ENCODE measurements at regions not wholly inside any gene's neighbourhood (a gene's known extent, or its start where the extent isn't known, plus 50 kb on each side); places are given as distances from the start of the nearest gene placed in this dataset.

- Histone ChIP-seq H3K36me3 (ENCODE audit: control insufficient read depth, insufficient read depth, low read length) (no peaks in the 10 kb centered on the region), H3K27me3 (ENCODE audit: control insufficient read depth, insufficient read depth, low read length) (no peaks in the 10 kb centered on the region), H3K4me3 (ENCODE audit: low read depth, low read length) (no peak overlapping the region)
- TF ChIP-seq, protein P1, sequence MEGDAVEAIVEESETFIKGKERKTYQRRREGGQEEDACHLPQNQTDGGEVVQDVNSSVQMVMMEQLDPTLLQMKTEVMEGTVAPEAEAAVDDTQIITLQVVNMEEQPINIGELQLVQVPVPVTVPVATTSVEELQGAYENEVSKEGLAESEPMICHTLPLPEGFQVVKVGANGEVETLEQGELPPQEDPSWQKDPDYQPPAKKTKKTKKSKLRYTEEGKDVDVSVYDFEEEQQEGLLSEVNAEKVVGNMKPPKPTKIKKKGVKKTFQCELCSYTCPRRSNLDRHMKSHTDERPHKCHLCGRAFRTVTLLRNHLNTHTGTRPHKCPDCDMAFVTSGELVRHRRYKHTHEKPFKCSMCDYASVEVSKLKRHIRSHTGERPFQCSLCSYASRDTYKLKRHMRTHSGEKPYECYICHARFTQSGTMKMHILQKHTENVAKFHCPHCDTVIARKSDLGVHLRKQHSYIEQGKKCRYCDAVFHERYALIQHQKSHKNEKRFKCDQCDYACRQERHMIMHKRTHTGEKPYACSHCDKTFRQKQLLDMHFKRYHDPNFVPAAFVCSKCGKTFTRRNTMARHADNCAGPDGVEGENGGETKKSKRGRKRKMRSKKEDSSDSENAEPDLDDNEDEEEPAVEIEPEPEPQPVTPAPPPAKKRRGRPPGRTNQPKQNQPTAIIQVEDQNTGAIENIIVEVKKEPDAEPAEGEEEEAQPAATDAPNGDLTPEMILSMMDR (IDR thresholded peaks at IDR 0.05; ENCODE audit: insufficient read depth, low read length, severe bottlenecking) = no peak
- no peak for FAIRE-seq
- no peak for DNase-seq (ENCODE audit: low read depth)
These were observed 327.3 kb upstream of the NR2F2 start for GRCh38 chr15:96002890-96003859.

DNA sequence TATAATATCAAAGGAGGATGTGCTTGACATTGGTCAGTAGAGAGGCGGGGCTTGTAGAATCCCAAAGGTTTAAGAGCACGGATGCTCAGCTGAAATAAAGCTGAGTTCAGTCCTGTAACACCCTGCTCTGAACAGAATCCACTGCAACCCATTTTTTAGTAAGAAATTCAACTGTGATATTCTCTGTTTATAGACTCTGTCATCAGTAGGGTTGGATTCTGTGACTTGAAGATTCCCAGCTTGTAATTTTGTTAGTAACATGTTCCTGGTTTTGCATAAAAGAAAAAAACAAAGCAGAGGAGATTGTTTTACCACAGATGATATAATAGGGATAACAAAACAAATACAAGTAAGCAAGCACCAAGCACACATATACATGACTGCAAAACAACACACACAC is 324.6 kb upstream of the NR2F2 start:
- no peak for DNase-seq (ENCODE audit: low read depth)
- no peak for FAIRE-seq
- TF ChIP-seq, protein P1 (IDR thresholded peaks at IDR 0.05; ENCODE audit: insufficient read depth, low read length, severe bottlenecking) = no peak
- no peaks in the 10 kb centered on the region for H3K36me3 ChIP-seq (ENCODE audit: control insufficient read depth, insufficient read depth, low read length)
- no peaks in the 10 kb centered on the region for H3K27me3 ChIP-seq (ENCODE audit: control insufficient read depth, insufficient read depth, low read length)
- H3K4me3 ChIP-seq (ENCODE audit: low read depth, low read length) = no peak overlapping the region

DNA sequence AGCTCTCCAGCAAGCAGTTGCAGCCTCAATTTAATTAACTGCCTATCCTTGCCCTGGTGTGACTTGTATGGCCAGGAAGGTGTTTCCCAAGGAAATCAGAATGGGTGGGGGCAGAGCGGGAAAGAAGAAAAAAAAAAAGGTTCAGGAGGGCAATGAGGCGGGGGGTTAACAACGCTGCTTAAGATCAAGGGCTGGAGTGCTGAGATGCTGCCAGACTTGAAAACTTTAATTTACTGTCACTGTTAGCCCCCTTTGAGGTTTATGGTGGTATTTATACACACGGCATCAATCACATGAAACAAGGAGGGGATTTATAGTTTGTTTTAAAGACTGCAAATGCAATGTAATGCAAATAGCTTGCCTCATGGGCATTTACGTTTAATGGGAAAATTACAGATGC is 319.4 kb upstream of the NR2F2 start:
- Histone ChIP-seq H3K36me3 (ENCODE audit: control insufficient read depth, insufficient read depth, low read length) (no peaks in the 10 kb centered on the region), H3K4me3 (ENCODE audit: low read depth, low read length) (no peak overlapping the region), H3K27me3 (ENCODE audit: control insufficient read depth, insufficient read depth, low read length) (no peaks in the 10 kb centered on the region)
- DNase-seq (ENCODE audit: low read depth) = no peak
- no peak for FAIRE-seq
- TF ChIP-seq, protein P1 (IDR thresholded peaks at IDR 0.05; ENCODE audit: insufficient read depth, low read length, severe bottlenecking) = no peak

GRCh38 chr15:96014939-96015338 is 315.6 kb upstream of the NR2F2 start:
- H3K36me3 ChIP-seq (ENCODE audit: control insufficient read depth, insufficient read depth, low read length) = no peaks in the 10 kb centered on the region

GRCh38 chr15:96019114-96019513 is 311.4 kb upstream of the NR2F2 start:
- H3K27me3 ChIP-seq (ENCODE audit: control insufficient read depth, insufficient read depth, low read length) = no peaks in the 10 kb centered on the region
- DNase-seq (ENCODE audit: low read depth) = no peak
- no peak overlapping the region for H3K4me3 ChIP-seq (ENCODE audit: low read depth, low read length)
- no peak for FAIRE-seq
- H3K36me3 ChIP-seq (ENCODE audit: control insufficient read depth, insufficient read depth, low read length) = no peaks in the 10 kb centered on the region
- TF ChIP-seq, protein P1 (IDR thresholded peaks at IDR 0.05; ENCODE audit: insufficient read depth, low read length, severe bottlenecking) = no peak

More at GRCh38 chr15:96014939-96015338, 315.6 kb upstream of the NR2F2 start:
- no peak overlapping the region for H3K4me3 ChIP-seq (ENCODE audit: low read depth, low read length)
- DNase-seq (ENCODE audit: low read depth) (no peak), FAIRE-seq (no peak)
- H3K27me3 ChIP-seq (ENCODE audit: control insufficient read depth, insufficient read depth, low read length) = no peaks in the 10 kb centered on the region
- TF ChIP-seq, protein P1 (IDR thresholded peaks at IDR 0.05; ENCODE audit: insufficient read depth, low read length, severe bottlenecking) = no peak
